Mesodermal cell (in vitro differentiated cells): ENCODE measurements at regions not wholly inside any gene's neighbourhood (a gene's known extent, or its start where the extent isn't known, plus 50 kb on each side); places are given as distances from the start of the nearest gene placed in this dataset.

Experiments
- H3K27ac ChIP-seq: 2 replicates; pipeline ENCODE4 v1.7.0; 2013; ENCODE audit warnings: mild to moderate bottlenecking, low read depth, low read length, moderate library complexity; ENCODE audit not compliant: severe bottlenecking
- H3K36me3 ChIP-seq: 2 replicates; pipeline ENCODE4 v1.7.1; 2013; ENCODE audit warnings: mild to moderate bottlenecking, low read length, moderate library complexity; ENCODE audit not compliant: control insufficient read depth, insufficient read depth
- H3K4me1 ChIP-seq: one replicate; pipeline ENCODE4 v1.7.1; 2013; ENCODE audit warnings: mild to moderate bottlenecking, low read length; ENCODE audit not compliant: insufficient read depth, control insufficient read depth, poor library complexity, severe bottlenecking
- H3K4me3 ChIP-seq: 2 replicates; pipeline ENCODE4 v1.7.0; 2013; ENCODE audit warnings: low read length, control low read depth, mild to moderate bottlenecking; ENCODE audit not compliant: insufficient read depth, poor library complexity, severe bottlenecking; ENCODE audit errors: extremely low read depth
- H3K9me3 ChIP-seq: 2 replicates; pipeline ENCODE4 v1.7.1; 2013; ENCODE audit warnings: mild to moderate bottlenecking, low read length, moderate library complexity; ENCODE audit not compliant: control insufficient read depth
- WGBS, 2 experiments: methylation state at CpG; one replicate each; pipeline ENCODE4 v1.1.5; 2013; ENCODE audit warnings: missing lambda C conversion rate in 2 of 2; ENCODE audit not compliant: insufficient coverage in 2 of 2; 5-methylcytosine and 5-hydroxymethylcytosine counted together

DNA sequence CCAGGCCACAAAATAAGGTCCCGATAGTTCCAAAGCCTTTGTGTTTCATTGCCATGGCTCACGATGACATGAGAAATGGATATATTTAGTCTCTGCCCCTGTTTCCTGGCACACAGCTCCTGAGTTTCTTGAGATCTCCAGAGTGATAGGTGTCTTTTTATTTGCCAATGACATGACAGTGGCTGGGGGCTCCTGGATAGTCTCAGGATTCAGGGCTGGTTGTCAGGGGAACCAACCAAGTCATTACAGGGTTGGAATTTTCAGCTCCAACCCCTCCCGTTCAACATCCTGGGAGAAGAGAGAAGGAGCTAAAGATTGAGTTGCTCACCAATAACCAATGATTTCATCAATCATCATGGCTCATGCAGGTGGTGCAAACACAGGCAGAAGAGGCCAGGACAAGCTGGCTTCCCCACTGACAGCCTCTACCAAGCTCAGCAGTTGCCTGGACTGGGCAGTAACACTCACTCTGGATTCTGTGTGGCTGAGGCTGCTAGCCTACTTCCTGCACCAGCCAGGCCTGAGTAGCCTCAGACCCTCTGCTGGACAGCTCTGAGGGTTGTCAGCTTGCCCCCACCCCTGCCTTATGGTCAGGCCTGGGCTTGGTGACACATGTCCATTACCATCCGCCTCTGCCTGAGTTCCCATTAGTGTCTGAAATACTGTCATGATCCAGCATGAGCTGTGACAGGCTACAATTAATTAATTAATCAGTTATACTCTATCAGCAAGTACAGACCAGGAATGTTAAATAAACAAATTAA is 534.4 kb upstream of the CDH5 start:
- no peaks in the 10 kb centered on the region for H3K9me3 ChIP-seq
- WGBS, 2 experiments = 75 to 97% methylated on average over 3 to 4 of the region's 4 CpGs

DNA sequence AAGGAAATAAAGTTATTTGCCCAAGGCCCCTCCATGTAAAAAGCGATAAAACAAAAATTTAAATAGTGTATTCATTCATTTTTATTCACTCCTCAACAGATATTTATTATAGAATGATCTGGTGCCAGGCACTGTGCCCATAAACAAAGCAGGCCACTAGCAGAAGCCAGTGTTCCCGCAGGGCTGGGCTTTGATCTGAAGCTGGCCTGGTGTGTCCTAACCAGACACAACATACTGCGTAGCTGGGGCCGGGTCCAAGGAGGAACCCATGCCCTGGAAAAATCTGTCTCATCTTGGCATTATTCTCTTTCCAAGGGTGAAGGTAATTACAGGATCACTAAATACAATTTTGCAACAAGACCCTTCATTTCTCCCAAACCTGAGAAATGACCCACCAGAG is 537.4 kb upstream of the CDH5 start:
- no peak overlapping the region for H3K4me3 ChIP-seq
- no peaks in the 10 kb centered on the region for H3K36me3 ChIP-seq
- H3K4me1 ChIP-seq = peaks cover 12% of the 10 kb centered on the region
- H3K9me3 ChIP-seq = no peaks in the 10 kb centered on the region
- no peak overlapping the region for H3K27ac ChIP-seq
- 80 to 100% methylated on average over 1 to 2 of the region's 4 CpGs for WGBS, 2 experiments

More for the DNA sequence above, 534.4 kb upstream of the CDH5 start:
- H3K4me1 ChIP-seq = peaks cover 12% of the 10 kb centered on the region
- H3K4me3 ChIP-seq = no peak overlapping the region
- peak overlapping the region; percentile 13 for H3K27ac ChIP-seq
- H3K36me3 ChIP-seq = no peaks in the 10 kb centered on the region

DNA sequence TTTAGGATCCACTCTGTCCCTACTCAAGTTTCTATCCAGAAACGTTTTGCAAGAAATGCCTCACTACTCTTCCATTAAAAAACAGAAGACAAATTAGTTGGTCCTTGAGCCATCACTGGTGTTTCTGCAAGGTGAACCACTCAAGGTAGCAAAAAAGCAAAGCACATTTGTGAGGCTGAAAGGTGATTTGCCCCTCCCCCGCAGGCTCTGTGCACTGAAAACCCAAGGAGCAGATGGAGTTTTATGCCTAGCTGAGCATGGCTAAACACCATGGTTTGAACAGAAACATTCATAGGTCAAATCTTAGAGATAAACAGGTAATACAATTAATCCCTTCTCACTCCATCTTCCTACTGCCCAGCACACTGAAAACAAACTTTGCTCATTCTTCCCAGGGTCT is 538.2 kb upstream of the CDH5 start:
- H3K36me3 ChIP-seq = no peaks in the 10 kb centered on the region
- H3K4me1 ChIP-seq = peaks cover 12% of the 10 kb centered on the region
- no peaks in the 10 kb centered on the region for H3K9me3 ChIP-seq
- H3K27ac ChIP-seq = no peak overlapping the region
- 94 to 100% methylated on average over 2 of the region's 2 CpGs for WGBS, 2 experiments
- no peak overlapping the region for H3K4me3 ChIP-seq

DNA sequence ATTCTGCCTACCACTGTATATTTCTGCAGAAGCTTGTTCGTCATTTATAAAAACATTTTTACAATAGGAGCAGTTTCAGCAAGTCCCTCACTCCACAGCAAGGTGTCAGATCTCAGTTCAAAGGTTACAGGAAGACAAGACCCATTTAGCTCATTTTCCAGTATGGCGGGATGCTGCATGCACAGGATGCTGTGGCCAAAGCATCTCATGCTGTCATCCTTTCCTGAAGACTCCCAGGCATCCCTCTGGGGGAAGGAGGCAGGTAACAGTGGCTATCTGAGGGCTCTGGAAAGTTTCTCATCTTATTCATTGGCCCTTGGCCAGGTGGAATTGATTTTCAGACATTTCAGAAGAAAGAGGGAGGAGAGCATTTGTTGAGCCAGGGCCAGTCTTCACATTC is 539.3 kb upstream of the CDH5 start:
- Histone ChIP-seq H3K9me3 (no peaks in the 10 kb centered on the region), H3K36me3 (no peaks in the 10 kb centered on the region), H3K4me1 (peaks cover 3% of the 10 kb centered on the region), H3K27ac (no peak overlapping the region), H3K4me3 (no peak overlapping the region)
- 92 to 100% methylated on average over 2 of the region's 2 CpGs for WGBS, 2 experiments

DNA sequence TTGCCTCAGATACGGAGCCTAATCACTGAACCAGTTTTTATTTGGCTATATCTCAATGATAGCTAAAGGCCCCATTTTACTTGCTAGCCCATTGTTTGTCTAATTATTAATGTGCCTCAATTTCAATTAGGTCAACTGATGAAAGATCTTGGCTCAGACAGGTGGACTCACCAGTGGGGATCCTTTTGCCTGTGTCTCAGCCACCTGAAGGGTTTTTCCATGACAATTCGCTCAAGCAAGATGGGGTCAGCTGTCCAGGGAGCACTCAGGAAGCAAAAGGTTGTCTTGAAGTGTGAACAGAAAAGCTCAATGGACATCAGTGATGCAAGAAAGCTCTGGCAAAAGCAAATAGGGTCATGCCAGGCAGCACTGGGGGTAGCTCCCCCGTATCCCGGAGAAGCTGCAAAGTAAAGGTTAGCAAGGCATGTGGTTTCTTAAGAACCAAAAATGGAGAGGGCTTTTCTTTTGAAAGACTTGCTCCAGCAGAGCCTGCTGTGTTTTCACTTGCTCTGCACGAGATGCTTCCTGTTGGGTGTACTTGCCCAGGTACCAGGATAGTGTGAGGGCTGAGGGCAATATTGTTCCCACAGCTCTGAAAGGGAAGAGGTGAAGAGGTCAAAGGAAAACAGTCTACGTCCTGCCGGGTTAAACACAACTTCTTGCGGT is 541.2 kb upstream of the CDH5 start:
- H3K27ac ChIP-seq = no peak overlapping the region
- no peaks in the 10 kb centered on the region for H3K36me3 ChIP-seq
- no peaks in the 10 kb centered on the region for H3K4me1 ChIP-seq
- no peak overlapping the region for H3K4me3 ChIP-seq
- no peaks in the 10 kb centered on the region for H3K9me3 ChIP-seq
- 74 to 78% methylated on average over 5 to 6 of the region's 8 CpGs for WGBS, 2 experiments

DNA sequence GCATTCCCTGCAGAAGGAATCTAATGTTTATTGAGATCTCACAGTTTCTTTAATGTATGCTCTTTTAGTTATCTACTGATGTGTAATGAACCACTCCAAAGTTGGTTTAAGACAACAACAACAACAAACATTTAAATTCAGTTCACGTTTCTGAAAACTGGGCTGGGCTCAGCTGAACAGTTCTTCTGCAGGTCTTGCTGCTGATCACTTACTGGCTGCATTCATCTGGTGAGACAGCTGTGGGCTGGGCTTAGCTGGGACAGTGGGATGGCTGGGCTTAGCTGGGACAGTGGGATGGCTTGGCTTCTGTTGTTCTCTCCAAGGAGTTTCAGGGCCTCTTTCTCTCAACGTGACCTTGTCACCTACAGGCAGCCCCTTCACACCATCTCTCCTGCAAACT is 544.3 kb upstream of the CDH5 start:
- Histone ChIP-seq H3K36me3 (no peaks in the 10 kb centered on the region), H3K27ac (no peak overlapping the region), H3K9me3 (no peaks in the 10 kb centered on the region), H3K4me1 (no peaks in the 10 kb centered on the region), H3K4me3 (no peak overlapping the region)
- 93 to 100% methylated on average over 1 to 2 of the region's 2 CpGs for WGBS, 2 experiments

DNA sequence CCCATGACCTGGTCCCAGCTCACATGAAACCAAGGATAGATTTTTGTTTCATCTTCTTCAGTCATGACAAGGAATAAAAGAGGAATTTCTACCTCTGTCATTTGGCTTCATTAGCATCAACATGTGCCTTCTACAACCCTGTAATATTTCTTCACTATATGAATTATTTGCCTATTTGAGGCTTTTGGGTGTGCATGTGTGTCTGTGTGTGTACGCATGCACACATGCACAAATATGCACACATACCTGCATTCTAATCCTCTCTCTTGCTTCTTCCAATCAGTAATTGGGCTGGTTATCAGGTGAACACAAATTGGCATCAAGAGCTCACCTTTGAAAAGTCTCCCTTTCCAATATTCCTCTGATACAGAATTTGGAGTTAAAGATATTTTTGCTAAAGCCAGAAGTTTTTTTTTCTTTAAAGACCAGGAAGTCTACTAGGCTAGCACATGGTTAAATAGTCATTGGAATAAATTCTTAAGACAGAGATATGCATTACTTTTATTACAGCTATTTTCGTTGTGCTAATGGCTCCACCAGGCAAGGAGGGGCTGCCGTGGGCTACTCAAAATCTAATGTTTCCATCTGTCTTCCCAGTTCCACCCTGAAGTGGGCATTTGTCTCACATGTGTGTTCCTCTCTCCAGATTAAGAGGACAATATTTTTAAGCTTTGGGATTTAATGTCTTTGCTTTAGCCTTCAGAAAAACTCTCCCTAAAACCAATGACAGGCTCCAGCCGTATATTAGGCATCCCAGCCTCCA is 547.2 kb upstream of the CDH5 start:
- Histone ChIP-seq H3K4me1 (no peaks in the 10 kb centered on the region), H3K27ac (no peak overlapping the region), H3K36me3 (no peaks in the 10 kb centered on the region), H3K9me3 (no peaks in the 10 kb centered on the region), H3K4me3 (no peak overlapping the region)
- WGBS, 2 experiments = no CpG with 5 or more reads among the region's 4 CpGs

DNA sequence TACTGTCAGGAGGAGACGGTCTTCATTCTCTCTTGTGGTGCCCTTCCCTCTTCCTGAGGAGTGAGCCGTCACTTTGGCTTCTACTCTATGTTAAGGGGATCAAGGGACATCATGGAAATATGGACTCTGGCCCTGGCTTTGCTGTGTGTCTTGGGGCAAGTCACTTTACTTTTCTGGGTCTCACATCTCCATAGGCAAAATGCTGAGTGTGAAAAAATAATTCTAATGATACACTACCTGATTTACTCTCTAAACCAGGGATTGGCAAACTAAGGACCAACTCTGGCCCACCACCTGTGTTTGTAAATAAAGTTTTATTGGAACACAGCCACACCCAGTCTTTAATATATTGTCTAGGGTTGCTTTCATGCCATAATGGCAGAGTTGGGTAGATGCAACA is 548.7 kb upstream of the CDH5 start:
- 100% methylated on average over 1 of the region's 2 CpGs for WGBS, 2 experiments
- Histone ChIP-seq H3K27ac (no peak overlapping the region), H3K9me3 (no peaks in the 10 kb centered on the region), H3K36me3 (no peaks in the 10 kb centered on the region), H3K4me3 (no peak overlapping the region), H3K4me1 (no peaks in the 10 kb centered on the region)

DNA sequence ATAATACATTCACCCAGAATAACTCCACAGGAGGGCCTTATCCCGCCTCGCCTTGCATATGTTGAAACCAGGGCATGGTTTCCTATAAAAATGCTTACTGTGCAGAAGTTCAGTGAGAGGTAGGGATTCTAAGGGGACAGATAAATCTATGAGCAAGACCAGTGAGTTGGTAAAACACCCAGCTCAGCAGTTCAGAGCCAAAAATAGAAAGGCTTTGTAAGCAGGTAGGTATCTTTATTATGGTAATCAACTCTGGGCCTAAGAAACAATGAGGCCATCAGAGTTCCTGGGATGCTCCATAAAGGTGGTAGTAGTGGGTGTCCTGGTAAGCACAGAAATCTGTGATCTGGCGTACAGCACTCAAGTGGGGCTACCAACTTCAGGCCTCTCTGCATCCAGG is 549.4 kb upstream of the CDH5 start:
- no peaks in the 10 kb centered on the region for H3K9me3 ChIP-seq
- H3K36me3 ChIP-seq = no peaks in the 10 kb centered on the region
- H3K4me3 ChIP-seq = no peak overlapping the region
- 93% methylated on average over 2 of the region's 3 CpGs; no CpG with 5 or more reads in 1 of the 2 experiments for WGBS, 2 experiments
- H3K4me1 ChIP-seq = no peaks in the 10 kb centered on the region
- no peak overlapping the region for H3K27ac ChIP-seq

DNA sequence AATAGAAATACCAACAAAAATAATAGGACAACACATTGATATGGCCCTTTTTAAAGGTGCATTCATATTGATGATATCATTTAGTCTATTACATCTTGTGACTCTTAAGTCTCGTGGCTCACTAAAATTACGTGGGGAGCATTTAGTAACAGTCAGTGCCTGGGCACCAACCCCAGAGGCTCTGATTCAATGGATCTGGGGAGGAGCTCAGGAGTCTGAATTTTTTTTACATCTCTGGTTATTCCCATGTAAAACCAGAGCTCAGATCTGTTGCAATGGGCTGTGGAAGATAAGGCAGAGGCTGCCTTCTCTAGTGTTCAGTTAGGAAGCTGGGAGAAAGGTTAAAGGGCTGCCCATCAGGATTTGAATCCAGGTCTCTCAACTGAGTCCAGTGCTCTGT is 549.9 kb upstream of the CDH5 start:
- no peaks in the 10 kb centered on the region for H3K4me1 ChIP-seq
- H3K27ac ChIP-seq = no peak overlapping the region
- H3K36me3 ChIP-seq = no peaks in the 10 kb centered on the region
- 94 to 100% methylated on average over 1 to 2 of the region's 2 CpGs for WGBS, 2 experiments
- no peaks in the 10 kb centered on the region for H3K9me3 ChIP-seq
- no peak overlapping the region for H3K4me3 ChIP-seq
